ENCODE measurements at regions not wholly inside any gene's neighbourhood (a gene's known extent, or its start where the extent isn't known, plus 50 kb on each side); places are given as distances from the start of the nearest gene placed in this dataset.
A peak's percentile ranks its signal among the peaks of the same experiment; 100 is the strongest.

DNA sequence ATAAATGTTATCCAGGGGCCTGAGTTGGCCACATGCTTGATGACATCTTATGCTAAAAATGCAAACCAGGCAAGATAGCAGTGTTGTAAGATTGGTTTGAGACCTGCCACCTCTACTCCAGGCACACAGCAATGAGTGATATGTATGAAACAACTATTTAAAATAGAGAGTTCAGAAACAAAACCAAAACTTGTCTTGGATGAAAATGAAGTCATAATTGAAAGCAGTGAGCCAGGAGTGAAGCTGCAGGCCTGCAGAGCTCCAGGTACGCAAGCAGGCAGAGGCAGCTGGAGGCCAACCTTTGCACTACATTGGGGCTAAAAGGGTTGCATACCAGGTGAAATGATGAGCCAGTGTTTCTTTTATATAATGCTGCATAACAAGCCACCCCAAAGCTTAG is 89.2 kb upstream of the SPATS2L start:
- no peak for DNase-seq

DNA sequence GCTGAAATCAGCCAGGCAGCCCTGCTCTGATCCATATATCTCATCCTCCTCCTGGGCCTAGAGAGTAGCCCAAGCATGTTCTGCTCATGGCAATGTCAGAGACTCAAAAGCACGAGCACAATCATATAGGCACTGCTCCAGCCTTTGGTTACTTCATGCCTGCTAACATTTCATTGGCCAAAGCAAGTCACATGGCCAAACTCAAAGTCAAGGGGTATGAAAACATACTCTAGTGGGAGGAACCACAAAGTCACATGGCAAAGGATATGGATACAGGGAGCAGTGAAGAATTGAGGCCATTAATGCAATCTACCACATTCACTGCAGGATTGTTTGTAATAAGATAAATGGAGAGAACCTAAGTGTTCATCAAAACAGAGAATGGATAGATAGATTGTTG is 87.8 kb upstream of the SPATS2L start:
- no peak for DNase-seq

DNA sequence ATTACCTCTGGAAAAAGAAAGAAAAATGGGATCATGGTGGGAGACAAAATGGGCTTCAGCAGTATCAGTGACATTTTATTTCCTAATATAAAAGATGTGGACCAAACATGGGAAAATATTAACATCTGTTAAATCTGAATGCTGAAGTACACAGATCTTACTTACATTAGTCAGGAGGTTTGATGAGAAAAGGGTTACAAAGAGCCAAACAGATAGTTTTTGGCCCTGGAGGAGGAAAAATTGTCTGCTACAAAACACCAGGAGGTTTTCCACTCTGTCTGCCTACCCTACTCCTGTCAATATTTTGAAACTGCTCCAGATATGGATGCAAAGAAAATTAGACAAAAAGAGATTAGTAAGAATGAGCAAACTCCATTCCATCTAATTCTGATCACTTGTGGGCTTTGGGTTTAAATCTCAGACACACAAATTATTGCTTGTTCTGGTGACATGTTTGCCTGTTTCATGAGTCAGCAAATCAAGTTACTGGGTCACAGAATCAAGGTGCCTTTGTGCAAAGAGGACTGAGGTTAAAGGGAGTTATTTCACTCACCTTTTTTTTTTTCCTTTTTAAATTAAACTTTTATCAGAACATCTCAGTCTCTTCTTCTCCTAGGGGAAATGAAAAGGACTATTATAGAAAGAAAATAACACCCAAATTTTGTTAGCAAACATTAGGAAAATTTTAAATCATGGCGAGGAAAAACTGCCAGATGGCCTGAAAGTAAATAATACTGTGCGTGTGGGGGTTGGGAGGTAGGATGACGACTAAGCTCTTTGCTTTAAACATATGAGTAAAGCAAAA is 87.0 kb upstream of the SPATS2L start:
- DNase-seq = no peak

- DNase-seq = no peak
Observed at GRCh38 chr2:200220251-200220650, 86.2 kb upstream of the SPATS2L start.

DNA sequence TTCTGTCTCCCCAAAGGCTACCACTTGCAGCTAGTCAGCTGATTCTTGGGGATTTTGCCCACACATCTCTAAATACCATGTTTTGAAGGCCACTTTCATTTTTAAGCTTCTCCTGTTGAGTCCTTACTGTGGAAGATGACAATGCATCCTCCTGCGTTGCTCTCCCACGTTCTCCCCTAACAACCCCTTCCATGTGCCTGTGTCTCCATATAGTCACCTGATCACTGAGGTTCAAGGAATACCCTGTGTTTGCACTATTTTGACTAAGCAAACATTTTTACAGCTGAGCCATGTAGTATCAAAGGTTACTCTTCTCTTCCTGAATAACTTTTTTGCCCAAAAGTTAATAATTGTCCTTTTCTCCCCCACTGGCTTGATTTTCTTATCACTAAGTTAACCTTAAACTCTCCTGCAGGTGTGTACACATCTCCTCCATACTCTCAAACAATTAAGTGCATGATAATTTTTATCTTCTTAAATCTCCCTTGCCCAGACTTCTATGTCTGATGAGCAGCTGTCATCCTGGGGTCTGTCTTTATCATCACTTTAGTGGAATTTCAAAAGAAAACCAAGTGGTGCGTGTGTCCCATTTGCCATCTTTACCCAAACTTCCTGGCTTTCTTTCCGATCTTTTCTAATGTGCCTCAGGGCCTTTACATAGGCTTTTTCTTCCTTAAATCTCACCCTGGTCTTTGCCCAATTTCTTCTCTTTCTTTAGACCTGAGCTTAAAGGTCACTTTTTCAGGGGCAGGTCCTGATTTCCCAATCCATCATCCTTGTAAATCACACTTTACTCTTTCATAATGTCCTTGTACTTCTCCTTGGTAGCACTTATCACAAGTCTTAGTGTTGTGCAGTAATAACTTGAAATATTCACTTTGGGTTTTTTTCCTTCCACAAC is 85.2 kb upstream of the SPATS2L start:
- DNase-seq = no peak

GRCh38 chr2:200222791-200223190 is 83.7 kb upstream of the SPATS2L start:
- no peak for DNase-seq

DNA sequence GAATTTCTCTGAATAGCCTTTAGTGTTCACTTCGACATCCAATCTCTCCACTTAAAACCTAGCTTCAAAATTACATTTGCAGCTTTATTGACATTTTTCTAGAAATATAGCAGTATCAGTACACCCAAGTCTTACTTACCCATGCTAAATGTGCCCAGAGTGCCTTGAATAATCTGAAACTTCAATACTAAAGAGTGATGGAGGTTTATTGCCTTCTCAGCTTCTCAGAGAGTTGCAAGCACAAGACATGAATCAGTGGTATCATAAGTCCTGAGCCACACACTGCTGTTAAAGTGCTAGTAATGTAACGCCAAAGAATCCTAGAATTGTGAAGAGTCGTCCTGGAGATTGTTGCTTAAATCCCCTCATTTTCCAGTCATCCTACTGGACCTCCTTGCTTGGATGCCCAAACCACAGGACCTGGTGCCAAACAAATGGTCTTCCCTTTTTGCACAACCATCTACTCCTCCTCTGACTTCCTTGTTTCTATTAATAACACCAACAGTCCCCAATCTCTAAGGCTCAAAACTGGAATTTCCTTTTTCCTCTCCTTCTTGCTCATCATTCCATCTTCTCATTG is 83.2 kb upstream of the SPATS2L start:
- DNase-seq = no peak

DNA sequence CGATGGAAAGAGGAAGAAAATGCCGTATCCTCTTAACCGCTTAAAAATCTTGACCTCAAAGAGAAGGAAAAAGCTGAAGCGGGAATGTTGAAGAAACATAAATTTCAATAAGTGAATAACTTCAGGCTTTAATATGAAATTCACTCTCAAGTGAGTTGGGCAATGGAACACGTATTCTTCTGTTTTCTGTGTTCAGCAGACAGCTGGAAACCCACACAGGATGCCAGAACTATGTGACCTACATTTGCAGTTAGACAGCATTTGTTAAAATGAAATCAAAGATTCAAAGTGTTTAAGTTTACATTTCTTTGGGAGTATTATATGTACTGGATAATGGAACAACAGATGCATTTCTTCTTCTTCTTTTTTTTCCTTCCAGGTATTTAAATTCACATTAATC is 80.5 kb upstream of the SPATS2L start:
- peak in 1 of 2 donors; percentile 5 for DNase-seq

GRCh38 chr2:200226451-200227426 is 79.8 kb upstream of the SPATS2L start:
- no peak for DNase-seq

DNA sequence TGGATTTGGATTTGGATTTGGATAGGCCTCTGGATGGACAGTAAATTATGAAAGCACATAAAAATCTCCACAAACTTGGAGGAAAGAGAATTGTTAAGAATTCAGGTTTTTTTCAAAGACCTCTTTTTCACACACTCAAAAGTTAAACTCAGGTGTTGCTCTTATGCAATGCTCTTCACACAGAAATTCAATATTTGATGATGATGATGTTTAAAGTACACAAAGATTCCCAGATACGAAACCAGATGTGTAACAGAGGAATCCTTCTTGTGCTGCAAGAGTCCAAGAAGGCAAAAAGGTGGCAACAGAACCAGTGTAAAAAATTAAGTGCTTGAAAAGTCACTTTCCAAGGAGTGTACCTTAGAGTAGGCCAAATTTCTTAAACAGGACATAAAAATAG is 75.8 kb upstream of the SPATS2L start:
- no peak for DNase-seq

GRCh38 chr2:200235533-200235932 is 71.0 kb upstream of the SPATS2L start:
- no peak for DNase-seq

GRCh38 chr2:200239216-200239615 is 67.3 kb upstream of the SPATS2L start:
- DNase-seq = no peak

DNA sequence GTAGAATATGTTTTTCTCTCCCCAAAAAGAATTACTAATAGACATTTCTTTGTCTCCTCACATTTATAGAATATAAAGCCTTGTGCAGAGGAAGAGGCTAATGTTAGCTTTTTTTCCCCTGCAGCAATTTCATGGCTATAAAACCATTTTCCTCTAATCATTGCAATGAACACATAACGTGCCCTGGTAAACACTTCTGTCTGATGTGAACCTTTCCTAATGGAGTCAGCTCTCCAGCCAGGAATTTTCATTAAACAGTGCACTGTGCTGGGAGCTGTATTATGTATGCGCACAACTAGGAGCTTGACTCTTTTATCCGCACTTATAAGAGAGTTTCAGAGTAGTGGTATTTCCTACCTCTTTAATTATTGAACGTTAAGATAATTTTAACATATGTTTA is 63.9 kb upstream of the SPATS2L start:
- DNase-seq = no peak

DNA sequence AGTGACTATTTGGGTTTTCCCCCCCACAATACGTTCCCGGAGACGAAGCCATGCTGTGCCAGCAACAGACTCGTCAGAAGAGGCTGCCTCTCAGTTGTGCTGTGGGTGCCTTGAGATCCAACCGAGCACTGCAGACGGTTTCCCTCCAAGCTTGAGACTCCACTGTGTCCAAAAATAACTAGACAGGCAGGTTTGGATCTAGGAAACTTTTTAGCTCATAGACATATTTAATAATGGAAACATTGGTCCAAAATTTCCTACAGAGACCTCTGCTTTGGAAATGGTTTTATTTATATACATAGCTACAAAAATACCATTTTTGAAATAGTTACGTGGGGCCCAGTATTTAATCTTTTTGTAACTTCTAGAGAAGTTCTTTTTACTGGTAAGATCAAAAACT is 63.1 kb upstream of the SPATS2L start:
- DNase-seq = no peak

DNA sequence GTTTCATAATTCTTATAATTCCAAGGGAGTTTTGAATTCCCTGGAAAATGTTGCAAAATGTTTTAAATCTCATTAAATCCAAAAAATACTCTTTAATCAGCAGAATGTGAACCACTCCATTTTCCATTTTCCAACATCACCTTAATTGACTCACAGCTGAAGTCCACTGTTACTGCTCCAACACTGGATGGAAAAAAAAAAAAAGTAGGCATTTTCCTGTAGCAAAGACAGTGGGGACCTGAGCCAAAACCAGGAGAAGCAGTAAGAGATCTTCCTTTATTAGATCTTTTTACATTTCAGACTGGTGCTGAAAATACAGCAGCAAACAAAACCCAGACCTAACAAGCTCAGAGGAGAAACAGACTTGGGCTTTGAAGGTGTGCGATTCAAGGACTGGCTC is 62.4 kb upstream of the SPATS2L start:
- no peak for DNase-seq

- no peak for DNase-seq
Observed at GRCh38 chr2:200247494-200247893, 59.0 kb upstream of the SPATS2L start.

DNA sequence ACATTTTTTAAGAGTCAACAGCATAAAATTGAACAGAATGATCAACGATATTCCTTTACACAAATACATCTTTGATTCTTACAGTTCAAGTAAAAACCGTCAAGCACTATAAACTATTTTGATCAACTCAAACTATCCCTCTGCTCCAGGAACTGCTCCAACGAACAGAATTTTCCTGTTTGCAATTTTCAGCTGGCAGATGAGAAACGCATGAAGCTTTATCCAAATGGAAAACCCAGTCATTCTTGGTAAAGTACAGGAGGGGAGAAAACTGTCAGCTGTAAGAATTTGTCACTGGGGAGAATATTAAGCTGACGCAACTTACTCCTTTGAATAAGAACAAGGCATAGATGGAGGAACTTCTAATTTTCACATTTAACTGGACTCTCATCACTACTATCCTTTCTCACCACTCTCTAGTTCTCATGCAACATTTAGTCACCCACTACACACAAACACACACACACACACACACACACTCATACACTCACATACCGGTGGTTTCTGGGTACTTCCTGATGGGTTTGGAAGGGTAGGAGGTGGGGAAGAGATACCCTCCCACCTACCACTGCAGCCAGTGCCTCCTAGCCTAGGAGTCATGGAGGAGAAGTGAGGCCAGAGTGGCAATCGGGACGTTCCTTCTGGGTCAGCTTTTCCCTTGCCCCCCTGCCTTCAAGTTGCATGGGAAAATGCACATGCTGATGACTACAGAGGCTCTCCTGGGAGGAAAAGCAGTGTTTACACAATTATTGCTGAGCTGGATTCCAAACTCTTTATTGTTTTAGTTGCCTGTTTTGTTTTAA is 54.0 kb upstream of the SPATS2L start:
- no peak for DNase-seq

- no peak for DNase-seq
Observed at GRCh38 chr2:200253639-200254038, 52.9 kb upstream of the SPATS2L start.

DNA sequence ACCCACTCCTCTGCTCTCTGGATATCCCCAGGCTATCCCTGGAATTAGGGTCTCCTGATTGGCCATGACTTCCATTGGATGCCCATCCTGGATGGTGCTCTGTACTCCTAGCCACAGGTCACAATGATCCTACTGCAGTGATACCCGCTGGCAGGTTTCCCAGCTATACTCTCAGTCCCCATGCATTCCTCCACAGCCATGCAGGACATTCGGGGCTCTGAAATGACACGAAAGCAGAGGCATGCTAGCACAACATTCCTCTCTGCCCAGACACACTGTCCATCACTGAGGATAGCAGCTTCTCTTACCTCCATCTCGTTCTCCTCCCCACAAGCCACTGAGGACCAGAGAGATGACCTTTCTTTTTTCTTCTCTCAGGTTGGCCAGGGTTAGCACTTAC is 51.7 kb upstream of the SPATS2L start:
- DNase-seq = no peak

- DNase-seq = no peak
Observed at GRCh38 chr2:200255549-200255948, 50.9 kb upstream of the SPATS2L start.
